ENCODE measurements at regions not wholly inside any gene's neighbourhood (a gene's known extent, or its start where the extent isn't known, plus 50 kb on each side); places are given as distances from the start of the nearest gene placed in this dataset.

DNA sequence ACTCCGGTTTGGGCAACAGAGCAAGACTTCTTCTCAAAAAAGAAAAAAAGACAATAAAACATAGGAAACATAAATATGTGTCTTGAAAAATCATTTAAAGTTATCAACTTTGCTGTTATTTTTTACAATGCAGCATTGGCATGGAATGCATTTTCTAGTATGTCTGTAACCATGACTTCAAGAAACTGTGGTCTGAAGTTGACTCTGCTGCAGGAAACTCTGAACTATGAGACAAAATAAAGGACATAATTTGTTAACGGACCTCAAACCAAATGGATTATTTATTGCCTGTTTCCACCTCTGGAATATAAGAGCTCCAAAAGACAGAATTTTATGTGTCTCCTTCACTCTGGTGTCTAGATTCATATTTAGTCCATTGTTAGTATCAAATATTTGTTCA lies 79.1 kb downstream of the TRIB2 start:
- no peak for DNase-seq (ENCODE audit: low read depth, low spot score)

DNA sequence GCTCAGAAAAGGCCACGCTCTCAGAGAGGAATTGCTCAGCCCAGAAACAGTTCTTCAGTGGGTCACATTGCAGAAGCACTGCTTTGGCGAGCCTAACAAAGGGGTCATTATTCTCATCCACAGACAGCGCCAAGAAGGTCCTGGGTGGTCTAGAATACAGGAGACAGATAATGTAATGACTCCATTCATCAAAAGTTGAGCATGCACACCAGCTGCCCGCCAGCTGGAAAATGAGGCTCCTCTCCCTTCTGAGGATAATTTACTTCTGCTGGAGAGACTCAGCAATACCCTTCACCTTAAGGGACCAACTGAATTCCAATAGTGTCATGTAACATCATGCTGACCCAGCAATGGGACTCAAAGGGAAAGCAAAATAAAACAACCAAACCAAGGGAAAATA lies 79.9 kb downstream of the TRIB2 start:
- DNase-seq (ENCODE audit: low read depth, low spot score): no peak

DNA sequence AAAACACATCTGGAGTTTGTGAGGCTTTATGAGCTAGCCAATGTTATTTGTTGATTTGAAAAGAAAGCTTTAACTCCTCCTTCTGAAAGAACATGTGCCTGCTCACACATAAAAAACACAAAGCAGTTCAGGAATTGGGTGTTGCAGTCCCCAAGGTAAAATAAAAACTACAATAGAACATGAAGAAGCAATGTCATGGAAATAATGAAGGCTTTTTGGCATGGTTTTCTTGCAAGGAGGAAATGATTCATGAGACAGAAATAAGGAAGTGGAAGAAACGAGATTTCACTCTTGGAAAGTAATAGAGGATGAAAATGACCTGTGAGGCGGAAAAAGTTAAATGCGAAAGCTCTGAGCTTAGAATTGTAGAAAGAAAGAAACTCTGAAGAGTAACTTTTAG lies 81.1 kb downstream of the TRIB2 start:
- DNase-seq (ENCODE audit: low read depth, low spot score): peak; percentile 89

DNA sequence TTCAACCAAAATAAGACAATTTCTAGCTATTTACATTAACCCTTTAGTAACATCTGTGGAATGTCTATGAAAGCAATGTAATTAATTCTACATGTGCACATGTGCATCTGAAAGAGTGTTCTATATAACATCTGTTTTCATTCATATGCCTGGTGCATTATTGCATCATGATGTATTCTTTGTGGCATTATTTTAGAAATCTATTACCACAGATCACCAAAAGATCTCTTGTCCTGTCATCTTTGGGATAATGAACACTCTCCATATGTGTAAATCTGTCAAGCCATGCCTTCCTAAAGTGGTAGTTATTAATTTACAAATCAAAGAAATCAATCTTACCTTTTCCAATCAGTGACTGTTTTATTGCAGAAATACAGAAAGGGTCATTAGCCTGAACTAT lies 86.9 kb downstream of the TRIB2 start:
- DNase-seq (ENCODE audit: low read depth, low spot score): no peak

DNA sequence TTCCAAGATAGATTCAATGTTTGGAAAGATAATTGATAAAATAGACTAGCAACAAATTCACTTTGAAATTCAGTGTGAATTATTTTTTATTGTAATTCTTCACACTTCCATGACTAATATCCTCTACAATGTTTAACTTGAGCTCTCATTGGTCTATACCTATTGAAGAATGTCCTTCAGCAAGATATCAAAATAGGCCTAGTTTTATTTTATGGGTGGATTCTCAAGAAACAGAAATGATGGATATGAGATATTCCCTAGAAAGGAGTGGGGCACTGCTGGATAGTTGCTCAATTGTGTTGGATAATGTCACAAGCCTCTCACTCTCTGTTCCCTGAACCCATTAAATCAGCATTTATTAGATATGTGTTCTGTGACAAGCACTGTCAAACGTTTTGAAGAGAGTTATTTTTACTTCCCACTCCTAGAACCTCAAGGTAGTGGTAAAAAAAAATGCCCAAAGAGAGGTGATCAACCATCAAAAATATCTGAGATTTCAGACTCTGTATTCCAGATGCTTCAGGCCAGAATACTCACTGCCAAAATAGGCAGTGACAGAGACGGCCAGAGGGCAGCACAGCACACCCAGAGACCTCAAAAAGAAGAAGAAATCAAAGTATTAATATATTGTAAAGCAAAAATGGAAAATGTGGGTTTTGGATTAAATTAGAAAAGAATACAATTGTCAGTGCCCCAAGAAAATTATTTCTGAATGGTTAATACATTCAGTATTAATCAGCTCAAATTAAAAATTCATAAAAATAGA lies 87.5 kb downstream of the TRIB2 start:
- no peak for DNase-seq (ENCODE audit: low read depth, low spot score)

DNA sequence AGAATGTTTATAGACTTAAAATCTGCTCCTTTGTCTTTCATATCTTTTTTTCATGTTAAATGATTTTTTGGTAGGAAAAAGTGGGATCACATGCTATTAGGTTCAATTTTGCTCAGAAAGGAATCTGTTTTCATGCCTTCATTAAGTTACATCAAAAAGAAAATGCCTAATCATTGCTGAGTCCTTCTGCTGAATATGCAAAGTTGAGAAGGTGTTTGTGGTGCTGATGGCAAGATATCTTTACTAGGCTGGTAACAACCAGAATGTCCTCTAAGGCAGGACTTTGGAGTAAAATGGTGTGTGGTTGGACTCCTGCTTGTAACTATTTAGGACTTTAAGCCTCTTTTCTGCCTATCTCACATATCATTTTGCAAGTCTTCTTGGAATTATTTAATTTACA lies 88.3 kb downstream of the TRIB2 start:
- DNase-seq (ENCODE audit: low read depth, low spot score): no peak

DNA sequence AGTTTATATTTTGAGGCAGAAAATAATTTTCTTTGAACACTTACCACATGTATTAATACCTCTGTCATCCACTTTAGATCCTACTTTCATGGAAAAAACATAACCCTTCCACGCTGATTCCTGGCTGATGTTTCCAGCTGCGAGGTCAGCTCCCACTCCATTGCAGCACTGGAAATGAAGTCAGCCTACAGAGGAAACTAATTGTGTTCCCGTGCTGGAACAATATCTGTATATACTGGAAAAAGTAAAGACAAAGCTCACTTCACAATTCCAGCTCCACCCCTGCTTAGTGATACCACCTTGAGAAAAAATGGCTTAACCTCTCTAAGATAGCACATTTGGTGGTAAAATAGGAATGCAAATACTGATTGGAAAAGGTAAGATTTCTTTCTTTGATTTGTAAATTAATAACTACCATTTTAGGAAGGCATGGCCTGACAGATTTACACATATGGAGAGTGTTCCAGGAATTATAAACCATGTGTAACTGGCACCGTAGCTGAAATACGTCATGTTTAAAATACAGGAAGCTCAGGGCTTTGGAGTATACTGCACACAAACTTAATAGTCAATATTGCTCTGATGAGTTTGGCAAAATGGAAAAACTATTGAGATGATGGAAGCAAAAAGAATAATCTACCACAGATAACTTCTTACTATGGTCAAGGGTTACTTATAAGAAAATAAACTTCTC lies 90.0 kb downstream of the TRIB2 start:
- DNase-seq (ENCODE audit: low read depth, low spot score): no peak

DNA sequence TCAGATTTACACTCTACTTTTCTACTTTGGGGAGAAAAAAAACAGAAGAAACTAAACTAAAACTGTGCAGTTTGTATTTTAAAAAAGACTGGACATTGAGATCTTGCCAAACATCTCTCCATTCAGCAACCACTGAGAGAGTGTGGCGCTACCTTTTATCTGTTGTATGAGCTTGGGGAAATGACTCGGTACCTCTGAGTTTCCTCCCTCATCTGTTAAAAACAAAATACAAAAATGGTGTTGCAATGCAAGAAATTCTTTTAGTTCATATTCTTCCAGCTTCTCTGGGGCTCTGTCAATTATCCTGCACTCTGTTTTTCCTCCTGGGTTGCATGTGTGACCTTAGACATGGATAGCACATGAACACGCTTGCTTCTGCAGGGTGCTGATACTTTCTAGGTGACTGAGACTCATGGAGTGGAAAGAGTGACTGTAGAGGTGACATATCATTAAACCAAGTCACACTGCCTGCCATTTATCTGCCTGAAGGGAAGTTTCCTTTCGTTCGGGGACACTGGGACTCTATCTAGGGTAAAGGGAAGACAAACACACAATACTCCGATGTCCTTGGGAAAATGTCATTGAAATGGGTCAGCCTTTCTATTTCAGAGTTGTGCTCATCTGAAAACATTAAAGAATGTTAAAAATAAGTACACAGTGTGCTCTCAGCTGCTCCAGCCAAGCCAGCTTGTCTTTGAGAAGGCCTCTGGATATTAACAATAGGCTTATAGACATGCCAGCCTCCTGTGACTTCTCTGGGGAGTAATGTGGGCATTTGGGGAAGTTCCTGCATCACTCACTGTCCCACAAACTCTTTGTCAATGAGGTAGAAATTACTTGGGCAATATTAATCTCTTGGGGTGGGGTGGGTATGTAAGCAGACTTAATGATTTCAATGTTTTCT lies 91.4 kb downstream of the TRIB2 start:
- DNase-seq (ENCODE audit: low read depth, low spot score): no peak

DNA sequence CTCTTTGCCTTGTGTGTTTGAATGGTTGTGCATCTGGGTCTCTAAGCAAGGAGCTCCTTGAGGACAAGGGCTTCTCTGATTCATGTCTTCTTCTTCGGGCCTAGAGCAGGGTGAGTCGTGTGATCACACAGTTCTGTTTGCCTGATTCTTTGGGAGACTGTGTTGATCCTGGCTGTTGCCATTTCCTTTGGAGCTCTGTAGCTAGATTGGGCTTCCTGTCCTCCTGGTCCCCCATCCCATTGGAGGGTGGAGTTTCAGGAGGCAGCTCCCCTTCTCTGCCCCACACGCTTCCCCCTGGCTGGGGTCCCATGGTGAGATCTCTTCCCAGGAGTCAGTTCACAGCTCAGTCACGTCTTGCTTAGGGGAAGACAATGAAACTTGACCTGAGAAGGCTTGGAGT lies 92.8 kb downstream of the TRIB2 start:
- no peak for DNase-seq (ENCODE audit: low read depth, low spot score)

DNA sequence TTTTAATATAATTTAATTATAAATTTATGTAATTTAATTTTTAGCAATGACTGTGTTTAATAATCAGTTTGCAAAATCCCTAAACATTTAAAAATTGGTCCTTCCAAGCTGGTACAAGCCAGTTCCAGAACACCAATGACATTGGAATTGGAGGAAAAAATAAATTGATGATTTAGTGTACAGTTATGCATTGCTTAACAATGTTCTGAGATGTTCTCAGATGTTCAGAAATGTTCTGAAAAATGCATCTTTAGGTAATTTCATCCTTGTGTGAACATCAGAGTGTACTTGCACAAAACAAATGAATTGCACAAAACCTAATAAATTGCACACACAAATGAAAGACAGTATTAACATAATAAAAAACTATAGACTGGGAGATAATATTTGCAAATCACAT lies 95.2 kb downstream of the TRIB2 start:
- DNase-seq (ENCODE audit: low read depth, low spot score): no peak

DNA sequence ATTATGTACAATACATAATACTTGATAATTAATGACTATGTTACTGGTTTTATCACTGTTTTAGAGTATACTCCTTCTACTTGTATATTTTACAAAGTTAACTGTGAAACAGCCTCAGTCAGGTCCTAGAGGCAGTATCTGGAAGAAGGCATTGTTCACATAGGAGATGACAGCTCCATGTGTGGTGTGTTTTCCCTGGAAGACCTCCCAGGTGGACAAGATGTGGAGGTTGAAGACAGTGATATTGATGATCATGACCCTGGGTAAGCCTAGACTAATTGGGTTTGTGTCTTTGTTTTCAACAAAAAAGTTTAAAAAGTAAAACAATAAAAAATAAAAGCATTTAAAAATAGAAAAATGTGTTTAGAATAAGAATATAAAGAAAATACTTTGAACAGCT lies 96.4 kb downstream of the TRIB2 start:
- DNase-seq (ENCODE audit: low read depth, low spot score): no peak

DNA sequence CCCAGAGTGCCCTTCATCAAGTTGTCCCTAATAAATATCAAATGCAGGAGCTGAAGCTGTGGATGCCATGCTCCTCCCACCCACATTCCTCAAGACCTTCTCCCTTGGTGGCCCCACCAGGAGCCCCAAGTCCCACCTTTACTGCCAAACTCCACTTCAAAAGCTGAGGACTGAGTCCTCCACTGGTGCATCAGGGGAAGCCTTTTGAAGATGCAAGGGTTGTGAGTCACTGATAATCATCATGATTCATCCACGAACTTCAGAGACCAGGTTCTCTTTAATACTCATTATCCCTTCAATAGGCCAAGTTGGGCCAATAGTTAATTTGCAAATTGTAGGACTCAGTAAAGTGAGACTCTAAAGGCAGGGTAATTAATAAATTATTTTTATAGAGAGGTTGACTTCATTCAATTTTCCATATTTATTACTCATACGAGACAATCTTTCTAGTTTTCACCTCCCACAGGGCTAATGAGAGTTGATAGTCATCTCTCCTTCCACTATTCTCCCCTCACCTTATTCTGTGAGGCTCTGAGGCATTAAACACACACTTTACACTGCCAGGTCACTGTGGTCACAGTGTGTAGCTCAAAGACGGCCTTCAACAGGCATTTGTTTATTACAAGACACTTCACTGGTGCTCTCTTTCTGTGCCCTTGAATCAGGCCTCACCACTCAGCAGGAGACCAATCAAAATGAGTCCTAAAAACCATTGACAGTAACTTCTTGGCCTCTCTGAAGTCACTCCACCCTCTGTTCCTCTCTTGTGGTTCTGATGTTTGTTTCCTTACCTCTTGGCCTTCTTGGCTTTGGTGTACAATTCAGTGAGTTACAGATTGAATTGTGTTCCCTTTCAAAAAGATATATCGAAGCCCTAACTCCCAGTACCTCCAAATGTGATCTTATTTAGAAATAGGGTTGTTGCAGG lies 99.9 kb downstream of the TRIB2 start:
- no peak for DNase-seq (ENCODE audit: low read depth, low spot score)

DNA sequence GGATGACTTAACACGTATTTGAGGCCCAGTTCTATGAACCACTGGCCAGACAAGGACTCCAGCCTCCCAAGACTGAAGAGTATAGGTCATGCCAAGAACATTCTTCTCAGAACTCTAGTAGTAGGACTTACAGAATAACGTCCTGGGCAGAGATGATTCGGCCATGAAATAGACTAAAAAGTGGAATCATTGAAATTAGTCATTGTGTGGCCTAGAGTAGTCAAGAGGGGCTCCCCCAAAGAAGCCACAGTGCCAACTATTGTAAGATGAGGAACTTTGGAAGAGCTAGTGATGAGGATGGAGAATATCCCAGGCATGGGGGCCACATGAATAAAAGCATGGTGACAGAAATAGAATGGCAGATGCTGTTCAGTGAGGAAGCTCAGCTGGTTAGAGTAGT lies 101.1 kb downstream of the TRIB2 start:
- no peak for DNase-seq (ENCODE audit: low read depth, low spot score)

DNA sequence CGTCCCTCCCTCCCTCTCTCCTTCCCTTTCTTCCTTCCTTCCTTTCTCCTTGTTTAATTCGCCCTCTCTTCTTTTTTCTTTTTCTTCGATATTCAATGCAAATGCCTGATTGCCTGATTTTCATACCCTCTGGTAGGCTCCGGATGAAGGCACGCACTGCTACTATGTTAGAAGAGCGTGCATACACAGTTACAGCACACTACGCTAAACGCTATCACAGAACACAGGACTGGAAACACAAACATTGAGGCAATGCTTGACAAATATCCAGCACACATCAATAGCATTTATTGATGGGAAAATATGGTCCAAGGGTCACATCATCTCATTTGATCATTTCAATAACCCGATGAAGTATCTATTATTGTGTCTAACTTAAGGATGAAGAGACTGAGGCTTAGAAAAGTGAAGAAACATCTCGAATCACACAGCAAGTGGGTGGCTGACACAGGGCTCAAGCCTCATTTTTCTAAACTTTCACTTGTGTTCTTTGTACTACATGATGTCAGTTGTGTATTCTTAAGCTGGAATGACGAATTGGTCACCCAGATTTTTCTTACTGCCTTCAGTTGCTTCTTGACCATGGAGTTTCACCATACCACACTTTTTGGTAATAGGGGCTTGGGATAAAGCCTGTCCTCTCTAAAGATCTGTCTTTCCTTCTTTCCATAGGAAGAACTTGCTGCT lies 101.8 kb downstream of the TRIB2 start:
- no peak for DNase-seq (ENCODE audit: low read depth, low spot score)

DNA sequence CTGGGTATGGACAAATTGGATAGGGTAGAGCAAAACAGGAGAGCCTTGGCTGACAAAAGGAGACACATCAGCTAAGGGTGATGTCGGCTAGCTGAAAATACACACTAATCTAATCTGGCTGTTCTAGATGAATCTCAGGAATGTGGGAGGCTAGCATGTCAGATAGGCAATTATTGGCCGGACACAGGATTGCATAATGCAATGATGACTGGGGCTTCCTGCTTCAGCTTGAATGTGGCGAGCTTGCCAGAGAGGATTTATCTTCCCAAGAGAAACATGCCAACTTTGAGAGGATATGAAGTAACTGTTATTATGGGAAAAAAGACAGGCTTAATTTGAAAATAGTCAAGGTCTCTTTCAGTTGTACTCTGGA lies 102.4 kb downstream of the TRIB2 start:
- DNase-seq (ENCODE audit: low read depth, low spot score): peak; percentile 99

DNA sequence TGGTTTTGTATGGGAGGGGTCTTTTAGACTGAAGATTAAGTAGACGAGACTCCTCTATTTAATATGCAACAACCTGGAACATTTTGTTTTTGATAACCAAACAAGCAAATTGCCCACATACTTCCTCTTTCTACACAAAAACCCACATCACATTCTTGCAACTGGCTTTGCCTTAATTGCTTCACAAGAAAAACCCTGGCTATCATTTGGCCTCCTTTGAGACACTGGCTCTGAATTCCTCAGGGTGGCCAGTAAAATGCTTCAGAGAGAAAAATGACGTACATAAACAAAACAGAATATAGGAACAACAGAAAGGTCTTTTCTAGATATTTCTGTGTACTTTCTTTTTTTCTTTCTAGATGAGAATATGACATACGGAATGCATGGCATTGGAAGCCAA lies 103.0 kb downstream of the TRIB2 start:
- DNase-seq (ENCODE audit: low read depth, low spot score): no peak

DNA sequence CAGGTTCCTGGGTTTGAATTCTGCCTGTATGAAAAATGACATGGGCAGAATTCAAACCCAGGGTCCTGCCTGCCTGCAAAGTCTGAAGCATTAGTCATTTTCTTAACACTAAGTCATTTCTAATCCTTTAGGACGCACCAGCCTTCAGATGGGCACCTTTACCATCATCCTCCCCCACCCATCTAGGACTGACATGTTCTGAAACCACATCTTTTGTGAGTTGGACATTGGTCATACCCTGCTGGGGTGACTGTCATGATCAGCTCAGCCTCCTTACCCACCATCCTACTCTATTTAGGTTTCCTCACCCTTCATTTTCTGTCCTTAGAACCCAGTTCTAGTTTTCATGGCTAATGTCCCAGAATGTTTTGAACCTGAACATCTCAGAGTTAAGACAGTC lies 104.9 kb downstream of the TRIB2 start:
- DNase-seq (ENCODE audit: low read depth, low spot score): no peak

DNA sequence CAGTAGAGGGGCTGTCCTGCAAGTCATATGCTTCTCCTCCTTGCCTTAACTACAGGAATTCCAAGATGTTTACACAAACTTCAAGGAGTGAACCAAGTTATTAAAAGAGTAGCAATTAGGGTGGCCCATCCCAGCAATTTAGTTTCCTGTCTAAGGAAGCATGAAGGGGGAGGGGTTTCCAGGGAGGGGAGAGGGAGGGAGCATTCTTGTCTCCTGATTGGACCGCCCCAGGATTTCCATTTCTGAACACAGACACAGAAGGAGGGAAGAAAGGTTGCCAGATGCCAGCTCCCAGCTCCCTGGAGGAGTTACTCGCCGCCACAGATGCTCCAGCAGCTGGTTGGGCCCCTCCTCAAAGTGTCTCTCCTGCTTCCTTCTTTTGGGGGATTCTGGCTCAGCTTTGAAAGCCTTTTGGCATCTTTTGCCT lies 107.6 kb downstream of the TRIB2 start:
- no peak for DNase-seq (ENCODE audit: low read depth, low spot score)

DNA sequence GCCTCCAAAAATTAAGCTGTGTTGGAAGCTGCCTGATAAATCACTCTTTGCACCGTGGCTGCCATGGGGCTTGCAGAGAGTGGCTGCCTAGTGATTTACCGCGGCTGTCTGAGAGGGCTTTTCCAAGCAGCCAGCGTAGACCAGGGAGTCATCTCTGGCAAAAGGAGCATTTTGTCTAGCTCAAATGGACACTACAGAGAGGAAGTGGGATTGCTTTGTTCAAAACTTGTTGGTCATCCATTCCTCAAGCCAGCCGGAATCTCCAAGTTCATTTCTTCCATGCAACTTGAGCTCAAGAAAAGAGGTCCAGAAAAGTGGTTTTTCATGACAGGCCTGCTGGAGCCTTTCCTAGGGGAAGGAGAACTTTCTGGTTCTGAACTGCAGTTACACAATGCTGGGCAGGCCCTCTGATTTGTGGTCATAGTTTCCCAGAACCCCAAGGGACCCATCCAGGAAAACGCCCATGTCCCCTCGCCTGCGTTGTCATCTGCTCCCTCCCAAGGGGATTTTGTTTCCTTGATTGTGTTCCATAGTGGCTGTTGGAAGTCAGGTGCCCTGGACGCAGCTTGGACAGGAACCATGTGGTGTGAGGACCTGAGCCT lies 108.1 kb downstream of the TRIB2 start:
- no peak for DNase-seq (ENCODE audit: low read depth, low spot score)

DNA sequence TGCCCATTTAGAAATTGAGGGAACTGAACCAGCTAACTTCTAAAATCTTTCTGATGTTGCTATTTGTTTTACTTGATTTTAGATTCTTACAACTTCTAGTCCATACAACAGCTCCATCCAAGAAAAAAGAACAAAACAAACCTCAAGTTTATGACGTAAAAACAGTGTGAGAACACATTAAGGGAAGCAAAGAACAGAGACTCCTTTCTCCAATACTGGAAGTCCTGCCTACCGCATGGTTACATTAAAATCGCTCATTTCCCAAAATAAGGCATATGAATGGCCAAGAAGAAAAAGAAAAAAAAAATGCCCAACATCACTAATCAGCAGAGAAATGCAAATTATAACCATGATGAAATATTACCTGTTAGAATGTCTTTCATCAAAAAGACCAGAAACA lies 110.0 kb downstream of the TRIB2 start:
- DNase-seq (ENCODE audit: low read depth, low spot score): no peak

Data from pulmonary artery endothelial cell (primary cell).